ENCODE measurements at regions not wholly inside any gene's neighbourhood (a gene's known extent, or its start where the extent isn't known, plus 50 kb on each side); places are given as distances from the start of the nearest gene placed in this dataset.

DNA sequence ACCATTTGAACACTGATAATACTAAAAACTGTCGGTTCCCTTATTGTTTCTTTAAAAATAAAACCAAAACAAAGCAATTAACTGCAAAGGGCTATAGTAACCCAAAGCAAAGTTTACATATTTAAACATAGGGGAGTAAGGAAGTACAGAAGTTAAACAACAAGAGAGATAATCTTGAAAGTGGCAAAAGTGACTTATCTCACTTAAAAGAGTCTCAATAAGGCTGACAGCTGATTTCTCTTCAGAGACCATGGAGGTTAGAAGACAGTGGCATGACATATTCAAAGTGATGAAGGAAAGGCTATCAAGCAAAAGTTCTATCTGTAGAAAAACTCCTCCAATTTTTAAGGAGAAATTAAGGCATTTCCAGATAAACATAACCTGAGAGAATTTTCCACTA is 233.5 kb upstream of the HDAC9 start:
- DNase-seq: peak; percentile 36

DNA sequence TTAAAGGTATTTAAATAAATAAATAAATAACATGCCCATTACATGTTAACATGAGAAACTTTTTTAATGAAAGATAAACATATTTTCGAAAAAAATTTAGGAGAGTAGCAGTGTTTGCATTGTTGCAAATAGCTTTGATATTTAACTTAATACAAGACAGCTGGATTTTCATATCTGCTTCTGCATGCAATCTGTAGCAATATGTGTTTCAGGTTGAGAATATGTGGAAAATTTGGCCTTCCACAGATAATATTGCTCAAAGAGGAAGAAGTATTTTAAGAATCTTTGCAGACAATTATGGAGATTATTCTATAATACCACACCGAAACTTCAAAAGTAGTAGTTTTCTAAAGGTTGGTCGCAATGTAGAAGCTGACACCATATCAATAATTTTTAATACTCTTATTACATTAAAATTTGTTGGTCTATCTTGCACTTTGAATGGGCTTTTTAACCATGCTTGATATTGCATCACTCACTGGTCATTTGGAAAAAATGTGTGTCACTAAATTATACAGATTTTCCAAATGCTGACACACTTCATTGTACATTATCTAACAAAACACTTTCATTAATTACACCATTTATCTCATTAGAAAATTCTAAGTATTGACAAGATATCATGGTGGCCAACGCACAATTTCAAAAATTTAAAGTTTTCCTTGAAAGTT is 229.8 kb upstream of the HDAC9 start:
- no peak for DNase-seq

- peak; percentile 78 for DNase-seq
Observed at GRCh38 chr7:18268571-18268970, 227.0 kb upstream of the HDAC9 start.

DNA sequence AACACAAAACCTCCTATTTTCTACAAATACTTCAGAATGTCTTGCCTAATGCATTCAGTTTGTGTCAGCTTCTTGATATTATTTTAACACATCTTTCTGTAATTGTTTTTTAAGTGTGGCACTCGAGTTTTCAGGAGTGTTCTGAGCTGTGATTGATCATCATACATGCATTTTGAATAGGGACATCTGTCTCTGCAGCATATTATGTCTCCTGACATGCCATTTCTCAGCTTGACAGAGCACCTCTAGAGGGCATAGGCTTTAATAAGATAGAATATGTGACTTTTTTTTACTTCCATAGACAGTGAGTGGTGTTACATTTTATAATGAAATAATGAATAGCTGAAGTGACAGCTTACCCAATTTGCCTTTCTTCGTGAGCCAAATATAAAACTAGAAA is 219.2 kb upstream of the HDAC9 start:
- no peak for DNase-seq

- no peak for DNase-seq
Observed at GRCh38 chr7:18278316-18278715, 217.2 kb upstream of the HDAC9 start.

DNA sequence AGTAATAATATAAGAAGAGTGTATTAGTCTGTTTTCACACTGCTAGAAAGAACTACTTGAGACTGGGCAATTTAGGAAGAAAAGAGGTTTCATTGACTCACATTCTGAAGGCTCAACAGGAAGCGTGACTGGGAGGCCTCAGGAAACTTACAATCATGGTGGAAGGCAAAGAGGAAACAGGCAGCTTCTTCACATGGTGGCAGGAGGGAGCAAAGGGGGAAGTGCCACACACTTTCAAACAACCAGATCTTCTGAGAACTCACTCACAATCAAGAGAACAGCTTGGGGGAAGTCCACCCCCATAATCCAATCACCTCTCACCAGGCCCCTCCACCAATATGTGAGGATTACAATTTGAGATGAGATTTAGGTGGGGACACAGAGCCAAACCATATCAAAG is 212.5 kb upstream of the HDAC9 start:
- no peak for DNase-seq

- no peak for DNase-seq
Observed at GRCh38 chr7:18287482-18287881, 208.1 kb upstream of the HDAC9 start.

DNA sequence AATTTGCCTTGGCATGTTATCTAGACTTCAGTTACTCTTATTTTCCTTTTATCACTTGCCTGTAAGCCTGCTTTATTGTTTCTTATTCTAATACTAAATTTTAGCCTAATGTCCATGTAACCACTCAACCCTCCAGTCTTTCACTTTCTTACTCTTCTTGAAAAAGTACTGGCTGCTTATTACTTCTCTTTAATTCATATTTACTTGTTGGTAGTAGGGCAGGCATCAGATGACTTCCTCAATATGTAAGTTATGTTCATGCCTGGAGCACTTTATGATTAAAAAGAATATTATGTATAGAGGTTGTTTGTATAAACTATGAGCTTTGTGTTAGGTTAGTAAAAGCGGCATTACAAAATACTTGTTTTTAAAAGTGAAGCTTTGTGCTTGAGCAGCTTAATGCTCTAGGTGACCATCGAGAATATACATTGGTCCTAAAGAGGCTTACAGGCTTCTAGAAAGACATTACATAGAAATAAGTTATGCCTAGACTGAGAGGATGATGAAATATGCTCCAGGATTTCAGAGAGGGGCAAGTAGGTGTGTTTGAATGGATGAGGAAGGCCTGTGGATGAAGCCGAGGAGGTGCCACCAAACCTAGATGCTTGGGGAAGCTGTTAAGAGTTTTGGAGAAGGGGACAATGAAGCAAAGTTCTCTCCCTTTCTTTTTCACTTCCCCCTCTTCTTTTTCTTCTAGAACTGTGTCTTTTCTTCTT is 207.1 kb upstream of the HDAC9 start:
- DNase-seq: no peak

- no peak for DNase-seq
Observed at GRCh38 chr7:18289788-18290187, 205.8 kb upstream of the HDAC9 start.

DNA sequence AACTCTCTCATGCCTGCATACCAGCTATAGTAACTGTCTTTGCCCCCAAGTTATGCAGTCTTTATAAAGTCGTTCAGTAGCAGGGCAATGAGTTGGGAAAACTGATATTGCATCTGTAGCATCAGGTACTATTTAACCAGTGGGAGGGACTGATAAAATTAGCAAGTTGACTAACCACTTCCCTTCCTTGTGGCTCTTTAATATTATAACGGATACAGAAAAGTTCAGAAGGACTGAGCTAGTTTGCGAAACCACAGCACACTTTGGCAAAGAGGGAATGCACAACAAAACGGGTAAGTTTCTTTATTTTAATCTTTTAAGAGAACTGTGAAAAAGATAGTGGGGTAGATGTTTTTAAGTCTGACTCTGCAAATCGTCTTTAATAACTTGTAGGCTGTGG is 205.3 kb upstream of the HDAC9 start:
- DNase-seq: no peak

- DNase-seq: no peak
Observed at GRCh38 chr7:18290865-18291264, 204.7 kb upstream of the HDAC9 start.

GRCh38 chr7:18292584-18292983 is 203.0 kb upstream of the HDAC9 start:
- peak; percentile 71 for DNase-seq

- no peak for DNase-seq
Observed at GRCh38 chr7:18293759-18294158, 201.8 kb upstream of the HDAC9 start.

- DNase-seq: no peak
Observed at GRCh38 chr7:18294411-18294810, 201.1 kb upstream of the HDAC9 start.

DNA sequence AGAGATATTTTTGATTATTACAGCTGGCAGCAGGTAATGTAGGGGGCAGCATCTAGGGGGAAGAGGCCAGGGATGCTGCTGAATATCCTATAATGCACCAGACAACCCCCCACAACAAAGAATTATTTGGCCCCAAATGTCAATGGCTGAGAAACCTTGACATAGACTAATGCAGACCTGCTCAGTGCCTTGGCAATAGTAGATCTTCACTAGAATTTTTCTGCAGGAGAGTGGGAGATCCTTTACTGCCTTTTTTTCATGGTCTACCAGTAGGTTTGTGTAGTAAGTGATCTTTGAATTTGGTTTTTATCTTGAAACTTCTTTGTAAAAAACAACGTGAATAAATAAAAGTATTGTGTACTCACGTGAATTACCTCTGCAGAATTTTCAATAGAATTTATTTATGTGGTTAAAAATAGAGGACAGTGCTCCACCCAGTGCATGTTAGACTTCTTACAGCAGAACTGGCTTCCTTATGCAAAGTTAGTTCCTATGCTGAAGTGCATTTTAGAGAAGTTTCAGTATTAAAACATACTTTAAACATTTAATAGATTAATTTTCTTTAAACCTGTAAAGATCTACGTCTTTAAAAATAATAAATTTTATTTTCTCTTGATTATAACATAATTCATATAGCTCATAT is 199.6 kb upstream of the HDAC9 start:
- DNase-seq: no peak

DNA sequence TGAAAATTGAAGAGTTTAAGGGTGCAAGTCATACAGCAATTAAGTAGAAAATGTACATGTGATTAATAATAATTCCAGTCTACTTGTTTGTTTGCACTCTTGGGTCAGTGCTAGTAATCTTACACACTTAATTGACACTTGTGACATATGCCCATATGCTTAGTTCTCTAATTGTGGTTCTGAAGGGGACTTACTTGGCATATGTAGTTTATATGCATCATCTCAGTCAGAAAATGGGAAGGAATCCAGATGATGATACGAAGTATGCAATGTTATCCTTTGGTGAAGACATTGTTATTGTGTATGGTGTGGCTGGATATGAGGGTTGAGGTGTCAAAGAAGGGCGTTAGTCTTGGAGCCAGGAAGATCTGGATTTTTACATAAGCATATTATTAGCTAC is 193.5 kb upstream of the HDAC9 start:
- no peak for DNase-seq

DNA sequence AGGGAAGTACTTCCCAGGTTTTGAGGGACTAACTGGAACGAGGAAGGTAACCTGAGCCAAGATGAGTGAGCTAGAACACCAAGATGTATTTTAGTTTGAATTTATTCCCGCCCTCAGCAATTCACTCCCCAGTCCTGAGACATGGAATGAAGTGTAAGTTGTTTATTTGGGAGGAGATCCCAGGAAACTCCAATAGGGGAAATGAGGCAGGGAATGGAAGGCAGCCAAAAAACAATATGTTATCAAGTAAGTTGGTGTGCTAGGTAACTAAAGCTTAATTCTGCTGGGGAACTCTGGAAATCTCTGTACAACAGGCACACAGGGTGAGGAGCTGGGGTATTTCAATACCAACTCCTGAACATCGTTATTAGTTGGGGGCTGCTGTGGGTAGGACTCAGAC is 189.7 kb upstream of the HDAC9 start:
- DNase-seq: no peak

GRCh38 chr7:18306696-18307095 is 188.9 kb upstream of the HDAC9 start:
- no peak for DNase-seq

- no peak for DNase-seq
Observed at GRCh38 chr7:18308938-18309337, 186.6 kb upstream of the HDAC9 start.

DNA sequence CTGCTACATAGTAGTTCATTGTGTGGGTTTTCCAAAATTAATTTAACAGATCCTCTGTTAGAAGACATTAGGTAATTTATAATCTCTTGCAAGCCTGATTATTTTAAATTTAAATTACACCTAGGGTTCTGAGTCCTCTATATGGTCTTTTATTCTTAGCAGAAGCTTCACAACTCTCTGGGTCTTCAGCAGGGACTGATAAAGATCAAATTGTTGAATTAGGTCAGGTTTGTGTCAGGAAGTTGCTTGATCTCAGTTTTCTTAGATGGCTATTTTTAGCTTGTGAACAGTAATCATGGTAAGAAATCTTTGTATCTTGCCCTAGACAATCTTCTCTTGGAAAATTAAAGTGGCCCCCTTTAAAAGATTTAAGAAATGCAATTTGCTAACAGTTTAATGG is 183.1 kb upstream of the HDAC9 start:
- no peak for DNase-seq

GRCh38 chr7:18313965-18314364 is 181.6 kb upstream of the HDAC9 start:
- no peak for DNase-seq

- DNase-seq: no peak
Observed at GRCh38 chr7:18315241-18315640, 180.3 kb upstream of the HDAC9 start.

GRCh38 chr7:18317941-18318340 is 177.6 kb upstream of the HDAC9 start:
- DNase-seq: no peak

GRCh38 chr7:18320422-18320821 is 175.1 kb upstream of the HDAC9 start:
- DNase-seq: no peak
